T-helper 1 cell (primary cell): ENCODE measurements at regions not wholly inside any gene's neighbourhood (a gene's known extent, or its start where the extent isn't known, plus 50 kb on each side); places are given as distances from the start of the nearest gene placed in this dataset.
A peak's percentile ranks its signal among the peaks of the same experiment; 100 is the strongest.

Source experiments
- DNase-seq, 5 donors: peaks; one replicate each; pipeline ENCODE4 v3.0.0-alpha.2; 2012 to 2020

GRCh38 chr14:49971156-49972130 is 78.6 kb downstream of the ARF6 start:
- peak in 3 of 5 donors; percentile 25 to 83 (median 41) for DNase-seq

GRCh38 chr14:49972131-49972671 is 79.3 kb downstream of the ARF6 start:
- peak in 1 of 5 donors; percentile 19 for DNase-seq

GRCh38 chr14:49972823-49973222 is 79.9 kb downstream of the ARF6 start:
- peak in 2 of 5 donors; percentile 12 to 71 for DNase-seq

- DNase-seq: no peak
Measured at GRCh38 chr14:49975276-49975675, 82.4 kb downstream of the ARF6 start.

GRCh38 chr14:49975799-49976198 is 82.9 kb downstream of the ARF6 start:
- DNase-seq: no peak

- DNase-seq: peak in 1 of 5 donors; percentile 70
Measured at GRCh38 chr14:49977126-49977841, 84.4 kb downstream of the ARF6 start.

- DNase-seq: no peak
Measured at GRCh38 chr14:49980027-49980426, 87.1 kb downstream of the ARF6 start.

- no peak for DNase-seq
Measured at GRCh38 chr14:49982082-49982481, 89.2 kb downstream of the ARF6 start.

GRCh38 chr14:49982501-49982951 is 89.6 kb downstream of the ARF6 start:
- no peak for DNase-seq

GRCh38 chr14:49984424-49984823 is 91.5 kb downstream of the ARF6 start:
- peak in 1 of 5 donors; percentile 39 for DNase-seq

GRCh38 chr14:49986343-49987014 is 93.6 kb downstream of the ARF6 start:
- DNase-seq: peak in 1 of 5 donors; percentile 29

- no peak for DNase-seq
Measured at GRCh38 chr14:49988080-49988990, 95.5 kb downstream of the ARF6 start.

- DNase-seq: no peak
Measured at GRCh38 chr14:49989966-49990365, 97.1 kb downstream of the ARF6 start.

GRCh38 chr14:49991491-49991890 is 98.6 kb downstream of the ARF6 start:
- no peak for DNase-seq

- DNase-seq: no peak
Measured at GRCh38 chr14:49992036-49992435, 99.2 kb downstream of the ARF6 start.

GRCh38 chr14:49992448-49992847 is 99.6 kb downstream of the ARF6 start:
- no peak for DNase-seq

- peak in 1 of 5 donors; percentile 48 for DNase-seq
Measured at GRCh38 chr14:49992901-49993339, 100.0 kb downstream of the ARF6 start.

- no peak for DNase-seq
Measured at GRCh38 chr14:49993565-49993964, 100.7 kb downstream of the ARF6 start.

GRCh38 chr14:49994951-49995561 is 102.2 kb downstream of the ARF6 start:
- no peak for DNase-seq

- DNase-seq: no peak
Measured at GRCh38 chr14:49997991-49998390, 105.1 kb downstream of the ARF6 start.
